Cardiac septum (tissue), 1 donor: ENCODE measurements at regions not wholly inside any gene's neighbourhood (a gene's known extent, or its start where the extent isn't known, plus 50 kb on each side); places are given as distances from the start of the nearest gene placed in this dataset.
"Not testable (repeated sequence)": the region's sequence is repeated elsewhere in the genome, so short reads cannot be mapped to it uniquely, and the experiment has no call there.

Experiments used
- DNase-seq: peaks from one replicate; pipeline ENCODE4 v3.0.0-alpha.2; 2020; ENCODE audit warnings: low spot score
- intact Hi-C: fragments of 100-400 bp; cut with DNase I; formaldehyde crosslinking; loops from one replicate; pipeline ENCODE4 v1.14.0; 2022
- donor health status: DM: no; HTN: no; CAD: no.

DNA sequence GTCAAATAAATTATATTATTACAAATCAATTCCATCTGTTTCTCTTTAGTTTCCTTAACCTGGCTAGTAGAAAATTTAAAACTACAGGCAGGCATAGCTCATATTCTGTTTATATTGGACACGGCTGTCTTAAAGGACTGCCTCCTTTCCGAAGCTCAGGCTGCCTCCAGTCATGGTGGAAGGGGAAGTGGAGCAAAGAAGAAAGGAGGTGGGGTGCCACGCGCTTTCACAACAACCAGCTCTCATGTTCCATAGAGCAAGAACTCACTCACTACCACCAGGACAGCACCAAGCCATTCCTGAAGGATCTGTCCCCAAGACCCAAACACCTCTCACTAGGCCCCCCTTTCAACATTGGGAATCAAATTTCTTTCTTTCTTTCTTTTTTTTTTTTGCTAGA is 149.3 kb upstream of the KCNJ18 start:
- DNase-seq = no peak
- intact Hi-C loops = no loop called here

DNA sequence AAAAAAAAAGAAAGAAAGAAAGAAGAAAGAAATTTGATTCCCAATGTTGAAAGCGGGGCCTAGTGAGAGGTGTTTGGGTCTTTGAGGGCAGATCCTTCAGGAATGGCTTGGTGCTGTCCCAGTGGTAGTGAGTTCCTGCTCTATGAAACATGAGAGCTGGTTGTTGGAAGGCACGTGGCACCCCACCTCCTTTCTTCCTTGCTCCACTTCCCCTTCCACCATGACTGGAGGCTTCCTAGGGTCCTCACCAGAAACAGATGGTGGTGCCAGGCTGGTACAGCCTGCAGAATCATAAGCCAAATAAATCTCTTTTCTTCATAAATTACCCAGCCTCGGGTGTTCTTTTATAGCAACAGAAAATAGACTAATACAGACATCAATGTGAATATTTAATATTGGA is 147.3 kb upstream of the KCNJ18 start:
- intact Hi-C loops = no loop called here

DNA sequence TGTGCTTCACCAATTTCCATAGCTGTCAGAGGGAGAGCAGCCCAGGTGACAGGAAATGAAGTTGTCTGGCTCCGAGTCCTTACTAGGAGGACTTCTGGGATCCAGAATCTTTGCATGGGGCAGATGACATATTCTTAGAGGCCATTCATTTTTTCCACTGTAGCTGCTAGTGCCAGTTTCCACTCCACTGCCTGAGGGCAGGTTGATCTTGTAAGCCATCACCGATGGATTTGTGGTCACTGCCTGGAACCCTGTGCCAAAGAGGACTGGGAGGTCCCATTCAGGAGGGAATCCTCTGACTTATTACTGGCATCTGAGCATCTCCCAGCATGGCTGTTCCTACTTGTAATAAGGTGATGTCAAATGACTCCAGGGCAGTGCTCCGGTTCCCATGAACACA is 144.1 kb upstream of the KCNJ18 start:
- intact Hi-C loops = no loop called here
- no peak for DNase-seq

More for the DNA sequence above, 147.3 kb upstream of the KCNJ18 start:
- no peak for DNase-seq

DNA sequence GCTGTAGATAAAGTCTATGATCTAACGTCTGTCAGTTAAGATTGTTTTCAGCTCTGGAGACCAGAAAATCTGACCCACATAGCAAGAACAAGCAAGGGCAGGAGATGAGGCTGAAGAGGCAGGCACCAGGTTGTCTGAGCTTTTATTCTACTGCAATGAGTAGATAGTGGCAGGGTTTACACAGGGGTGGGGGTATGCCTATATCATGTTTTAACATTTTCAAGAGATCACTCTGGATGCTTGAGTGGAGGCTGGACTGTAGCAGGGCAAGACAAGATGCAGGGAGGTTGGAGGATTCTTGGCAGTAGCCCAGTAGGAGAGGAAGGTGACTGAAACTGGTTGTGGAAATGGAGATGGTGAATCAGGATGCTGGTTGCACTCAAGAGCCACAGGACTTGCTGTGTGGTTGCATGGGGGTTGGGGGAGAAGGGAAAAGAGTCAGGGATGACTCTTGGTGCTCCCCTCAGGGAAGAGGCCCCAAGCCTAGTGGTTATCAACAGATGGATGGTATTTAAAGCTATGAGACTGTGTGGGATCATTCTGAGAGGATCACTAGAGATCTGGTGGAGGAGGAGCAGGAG is 143.1 kb upstream of the KCNJ18 start:
- intact Hi-C loops = no loop called here
- no peak for DNase-seq

DNA sequence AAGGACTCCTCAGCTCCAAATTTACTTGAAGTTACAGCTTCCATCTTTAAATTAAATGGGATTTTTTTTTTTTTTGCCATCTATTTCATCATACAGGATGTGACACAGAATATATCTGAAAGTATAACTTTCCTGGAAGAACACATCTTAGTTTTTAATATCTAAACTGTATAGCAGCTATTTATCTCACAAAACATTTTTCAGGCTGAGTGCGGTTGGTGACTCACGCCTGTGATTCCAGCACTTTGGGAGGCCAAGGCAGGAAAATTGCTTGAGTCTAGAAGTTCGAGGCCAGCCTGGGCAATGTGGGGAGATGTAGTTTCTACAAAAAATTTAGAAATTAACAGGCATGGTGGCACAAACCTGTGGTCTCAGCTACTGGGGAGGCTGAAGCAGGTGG is 142.3 kb upstream of the KCNJ18 start:
- DNase-seq, intact Hi-C loops: not testable (repeated sequence)

DNA sequence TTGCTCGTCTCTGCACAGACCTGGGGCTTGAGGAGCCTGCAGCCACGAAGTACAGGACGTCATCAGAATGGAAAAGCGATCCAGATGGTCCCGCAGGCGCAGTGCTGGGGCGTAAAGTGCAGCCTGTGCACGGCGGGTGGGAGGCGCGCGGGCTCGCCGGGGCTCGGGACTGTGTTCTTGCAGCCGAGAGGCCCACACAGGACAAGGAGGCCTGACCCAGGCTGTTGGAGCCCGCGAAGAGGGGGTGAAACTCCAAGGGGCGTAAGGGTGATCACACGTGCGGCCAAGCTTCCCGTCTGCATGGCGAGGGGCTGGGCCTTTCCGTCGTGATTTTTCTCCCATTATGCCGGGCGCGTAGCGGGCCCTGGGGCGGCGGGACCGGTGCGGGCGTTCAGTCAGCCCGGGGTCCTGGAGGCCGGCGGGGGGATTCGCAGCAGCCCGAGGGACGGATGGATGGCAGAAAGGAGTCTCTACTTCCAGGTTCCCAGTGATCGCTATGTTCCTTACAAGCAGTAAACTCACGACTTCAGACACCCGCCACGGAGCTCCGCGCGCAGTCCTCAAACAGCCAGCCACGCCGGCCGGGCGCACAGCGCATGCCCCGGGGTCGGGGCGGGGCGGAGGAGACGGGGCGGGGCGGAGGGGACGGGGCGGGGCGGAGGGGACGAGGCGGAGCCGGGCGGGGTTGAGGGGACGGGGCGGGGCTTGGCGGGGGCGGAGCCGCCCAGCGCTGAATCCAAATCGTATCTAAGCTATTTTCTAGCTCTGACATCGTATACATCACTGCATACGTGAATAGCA is 141.0 kb upstream of the KCNJ18 start:
- intact Hi-C loops = no loop called here
- DNase-seq = peak; percentile 90

DNA sequence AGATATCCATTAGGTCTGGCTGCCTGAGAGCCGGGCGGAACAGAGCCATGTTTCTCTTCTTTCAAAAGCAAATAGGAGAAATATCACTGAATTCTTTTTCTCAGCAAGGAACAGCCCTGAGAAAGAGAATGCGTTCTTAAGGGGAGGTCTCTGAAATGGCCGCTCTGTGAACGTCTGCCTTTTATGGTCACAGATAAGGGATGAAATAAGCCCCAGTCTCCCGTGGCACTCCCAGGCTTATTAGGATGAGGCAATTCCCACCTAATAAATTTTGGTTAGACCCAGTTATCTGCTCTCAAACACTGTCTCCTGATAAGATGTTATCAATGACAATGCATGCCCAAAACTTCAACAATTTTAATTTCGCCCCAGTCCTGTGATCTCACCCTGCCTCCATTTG is 133.4 kb upstream of the KCNJ18 start:
- intact Hi-C loops, DNase-seq: not testable (repeated sequence)

DNA sequence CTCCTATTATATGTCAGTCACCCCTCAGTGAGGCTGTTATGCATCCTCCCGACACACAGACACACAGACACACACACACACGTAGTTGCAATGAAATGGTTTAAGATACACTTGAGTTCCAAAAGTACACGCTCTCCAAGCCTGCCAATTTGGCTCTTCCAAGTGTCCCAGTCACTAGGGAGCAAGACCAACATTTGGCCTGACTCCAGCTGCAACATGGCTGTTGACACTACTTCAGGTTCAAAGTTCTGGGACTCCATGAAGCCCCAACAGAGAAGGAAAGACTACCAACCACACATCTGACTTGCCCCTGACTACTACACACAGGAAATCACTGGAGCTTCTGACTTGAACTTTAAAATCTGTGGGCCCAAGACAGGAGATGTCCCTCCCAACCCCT is 128.1 kb upstream of the KCNJ18 start:
- DNase-seq = no peak
- intact Hi-C loops = no loop called here

DNA sequence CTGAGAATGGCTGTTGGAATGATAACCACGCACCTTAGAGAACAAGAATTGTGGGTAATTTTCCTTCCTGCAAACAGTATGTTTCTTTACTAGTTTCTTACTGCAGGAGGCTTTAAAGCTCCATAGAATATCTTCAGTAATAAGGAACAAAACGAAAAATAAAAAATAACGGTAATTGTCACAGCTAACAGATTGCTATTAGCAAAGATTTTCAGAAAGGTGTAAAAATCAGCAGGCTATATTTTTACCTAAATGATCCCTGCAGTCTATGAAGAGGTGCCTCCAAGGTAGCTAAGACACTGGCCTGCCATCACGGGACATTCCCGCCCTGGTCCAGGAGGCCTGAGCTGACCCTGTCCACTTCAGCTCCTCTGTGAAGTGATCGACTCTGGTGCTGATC is 127.6 kb upstream of the KCNJ18 start:
- DNase-seq, intact Hi-C loops: not testable (repeated sequence)

DNA sequence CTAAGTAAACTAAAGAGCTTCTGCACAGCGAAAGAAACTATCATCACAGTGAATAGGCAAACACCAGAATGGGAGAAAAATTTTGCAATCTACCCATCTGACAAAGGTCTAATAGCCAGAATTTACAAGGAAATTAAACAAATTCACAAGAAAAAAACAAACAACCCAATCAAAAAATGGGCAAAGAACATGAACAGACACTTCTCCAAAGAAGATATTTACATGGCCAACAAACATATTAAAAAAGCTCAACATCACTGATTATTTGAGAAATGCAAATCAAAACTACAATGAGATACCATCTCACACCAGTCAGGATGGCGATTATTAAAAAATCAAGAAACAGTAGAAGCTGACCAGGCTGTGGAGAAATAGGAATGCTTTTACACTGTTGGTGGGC is 121.9 kb upstream of the KCNJ18 start:
- DNase-seq, intact Hi-C loops: not testable (repeated sequence)

DNA sequence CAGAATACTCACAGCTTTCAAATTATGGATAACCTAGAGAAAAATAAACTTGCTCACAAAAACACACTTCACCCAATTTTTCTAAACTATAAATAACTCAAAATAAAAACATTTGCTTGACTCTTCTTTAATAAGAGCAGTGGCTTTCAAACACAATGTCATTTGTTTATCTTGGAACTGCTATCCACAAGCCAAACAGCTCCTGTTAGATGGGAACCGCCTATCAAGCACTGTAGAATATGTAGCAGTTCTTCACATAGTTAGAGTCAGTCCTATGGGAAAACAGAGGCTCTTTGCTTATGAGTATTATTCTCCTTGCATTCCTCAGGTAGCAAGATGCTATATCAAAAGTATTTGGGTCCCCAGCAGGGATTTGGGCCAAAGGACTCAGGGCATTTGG is 120.2 kb upstream of the KCNJ18 start:
- DNase-seq, intact Hi-C loops: not testable (repeated sequence)

DNA sequence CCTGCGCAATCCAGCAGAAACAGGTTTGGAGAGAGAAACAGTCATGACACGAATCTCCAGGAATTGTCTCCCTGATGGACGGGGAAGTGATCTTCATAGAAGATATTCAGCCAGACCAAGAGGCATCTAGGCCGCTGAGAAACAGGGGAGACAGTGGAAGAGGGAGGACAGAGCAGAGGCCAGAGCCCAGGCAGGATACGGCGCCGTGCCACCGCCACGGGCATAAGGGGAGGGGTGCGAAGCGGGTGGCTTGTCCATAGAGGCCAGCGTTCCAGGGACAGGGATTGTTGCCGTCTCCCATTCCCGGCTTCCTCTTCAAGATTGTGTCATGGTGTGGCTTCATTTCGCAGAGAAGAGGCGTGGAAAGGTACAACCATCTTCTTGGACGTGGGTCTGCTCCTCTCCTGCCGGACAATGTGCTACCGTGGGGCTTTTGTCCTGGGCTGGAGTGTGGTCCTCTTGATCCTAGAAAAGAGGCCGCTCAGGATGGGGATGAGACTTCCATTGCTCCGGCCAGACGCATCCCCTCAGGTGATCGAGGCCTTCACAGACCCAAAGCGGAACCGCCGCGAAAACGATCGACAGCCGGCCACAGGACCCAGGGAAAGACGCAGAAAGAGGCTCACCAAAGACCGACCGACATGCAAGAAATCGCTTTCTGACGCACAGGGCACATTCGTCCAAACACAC is 118.9 kb upstream of the KCNJ18 start:
- DNase-seq, intact Hi-C loops: not testable (repeated sequence)

DNA sequence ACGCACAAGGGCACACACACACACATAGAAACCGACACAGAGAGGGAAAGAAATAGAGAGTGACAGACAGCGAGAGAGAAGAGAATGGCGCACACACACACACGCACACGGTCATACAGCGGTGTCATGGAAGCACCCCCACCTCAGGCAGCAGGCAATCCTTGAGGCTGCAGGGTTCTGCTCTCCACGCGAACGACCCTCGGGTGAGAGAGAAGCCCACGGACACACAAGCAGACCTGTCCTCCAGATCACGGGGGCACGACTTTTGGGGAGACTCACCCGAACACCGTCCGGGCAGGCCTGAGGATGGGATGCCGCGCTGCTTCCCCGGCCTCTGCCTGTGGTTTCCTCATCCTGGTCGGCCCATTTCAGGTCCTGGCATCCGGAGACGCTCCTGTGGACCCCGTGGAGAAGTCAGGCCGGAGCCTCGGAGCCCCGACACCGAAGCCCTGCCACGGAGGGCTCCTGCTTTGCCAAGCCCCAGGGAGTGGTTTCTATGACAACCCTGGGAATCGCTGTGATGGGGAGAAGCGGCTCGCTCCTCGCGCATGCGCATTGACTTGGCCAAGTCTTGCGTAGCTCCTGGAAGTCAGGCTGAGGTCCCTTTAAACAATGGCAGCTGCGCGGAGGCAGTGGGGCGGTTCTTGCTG is 118.2 kb upstream of the KCNJ18 start:
- DNase-seq = peak; percentile 86
- intact Hi-C loops = no loop called here

DNA sequence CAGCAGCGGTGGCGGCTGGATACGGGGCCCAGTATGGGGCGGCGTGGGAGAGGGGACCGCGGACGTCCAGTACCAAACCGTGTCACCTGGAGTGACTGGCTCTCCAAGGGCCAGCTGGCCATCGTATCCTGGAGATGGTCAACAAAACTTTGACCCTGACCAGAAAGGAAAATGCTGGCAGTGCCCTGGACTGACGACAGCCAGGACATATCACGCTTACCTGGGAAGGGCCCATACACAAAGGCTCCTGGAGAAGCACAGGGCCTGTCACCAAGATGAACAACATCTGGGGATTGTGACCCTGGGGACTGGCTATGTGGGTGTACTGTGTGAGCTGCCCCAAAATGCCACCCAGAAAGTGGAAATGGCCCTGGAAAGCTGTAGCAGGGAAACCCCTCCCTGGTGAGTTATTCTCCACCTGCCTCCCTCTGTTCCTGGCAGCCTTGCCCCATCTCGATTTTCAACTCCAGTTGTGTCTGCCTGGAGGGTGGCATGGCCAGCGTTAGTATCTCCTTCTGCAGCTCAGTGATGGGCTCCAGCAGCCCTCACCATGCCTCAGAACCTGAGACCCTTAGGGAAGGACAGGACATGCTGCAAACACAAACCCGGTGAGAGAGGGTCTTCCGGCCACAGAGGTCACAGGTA is 117.6 kb upstream of the KCNJ18 start:
- DNase-seq, intact Hi-C loops: not testable (repeated sequence)

DNA sequence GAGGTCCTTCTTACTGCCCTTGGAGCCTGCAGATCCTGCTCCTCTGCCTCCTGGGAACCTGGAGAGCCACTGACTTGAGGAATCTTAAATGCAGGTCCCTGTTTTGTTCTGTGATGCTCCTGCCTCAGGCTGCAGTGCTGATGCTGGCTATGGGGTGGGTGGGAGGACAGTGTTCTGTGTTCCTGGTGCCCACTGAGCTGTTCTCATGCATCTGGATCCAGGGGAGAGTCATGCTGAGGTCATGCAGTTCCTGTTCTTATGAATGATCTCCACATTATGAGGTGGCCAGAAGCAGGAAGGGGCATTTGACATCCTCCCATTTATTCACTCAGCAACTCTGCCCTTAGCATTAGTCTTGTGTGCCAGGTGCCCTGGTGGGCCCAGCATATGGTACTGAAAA is 113.5 kb upstream of the KCNJ18 start:
- DNase-seq, intact Hi-C loops: not testable (repeated sequence)

DNA sequence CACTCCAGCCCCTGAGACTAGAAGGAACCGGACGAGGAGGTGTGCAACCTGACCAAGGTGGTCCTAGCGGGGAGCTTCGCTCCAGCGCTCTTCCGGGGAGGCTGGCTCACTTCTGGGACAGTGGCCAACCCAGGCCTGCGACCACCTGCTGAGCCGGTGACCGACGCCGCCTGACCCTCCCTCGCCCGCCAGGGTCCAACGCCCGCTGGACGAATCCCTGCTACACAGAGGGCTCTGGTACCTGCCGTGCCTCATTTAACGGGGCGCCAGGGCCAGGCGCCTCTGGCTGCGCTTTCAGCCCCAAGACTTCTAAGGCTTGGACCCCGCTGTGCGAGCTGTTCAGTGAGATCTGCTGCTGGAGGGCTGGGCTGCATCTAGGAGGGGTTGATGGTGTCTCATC is 99.5 kb upstream of the KCNJ18 start:
- intact Hi-C loops = no loop called here
- DNase-seq = no peak

DNA sequence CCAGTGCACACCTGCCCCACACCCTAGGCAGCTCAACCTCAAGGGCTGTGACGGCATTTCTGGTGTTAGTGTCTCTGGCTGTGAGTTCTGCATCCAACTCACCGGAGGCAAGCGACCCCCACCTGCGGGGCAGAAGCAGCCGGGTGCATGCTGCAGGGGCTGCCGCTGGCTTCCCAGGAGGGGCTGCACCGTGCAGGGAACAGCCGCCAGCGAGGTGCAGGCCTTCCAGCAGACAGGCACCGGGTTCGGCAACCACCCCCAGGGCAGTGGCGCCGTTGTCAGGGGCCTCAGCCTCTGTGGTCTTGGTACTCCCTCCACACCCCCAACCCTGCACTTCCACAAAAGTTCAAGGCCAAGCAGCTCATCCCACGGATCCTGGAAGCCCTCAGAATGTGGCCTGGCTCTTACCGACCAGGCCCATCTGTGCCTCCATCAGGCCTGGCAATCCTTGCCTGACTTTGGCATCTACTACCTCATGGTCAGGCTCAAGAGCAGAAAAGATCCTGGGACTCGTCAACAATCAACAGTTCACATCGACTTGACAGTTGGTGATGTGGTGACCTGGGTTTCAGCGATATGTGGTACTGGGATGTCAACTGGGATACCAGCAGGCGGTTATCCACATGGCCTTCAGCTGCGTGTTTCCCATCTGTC is 98.7 kb upstream of the KCNJ18 start:
- not testable (repeated sequence) for DNase-seq

DNA sequence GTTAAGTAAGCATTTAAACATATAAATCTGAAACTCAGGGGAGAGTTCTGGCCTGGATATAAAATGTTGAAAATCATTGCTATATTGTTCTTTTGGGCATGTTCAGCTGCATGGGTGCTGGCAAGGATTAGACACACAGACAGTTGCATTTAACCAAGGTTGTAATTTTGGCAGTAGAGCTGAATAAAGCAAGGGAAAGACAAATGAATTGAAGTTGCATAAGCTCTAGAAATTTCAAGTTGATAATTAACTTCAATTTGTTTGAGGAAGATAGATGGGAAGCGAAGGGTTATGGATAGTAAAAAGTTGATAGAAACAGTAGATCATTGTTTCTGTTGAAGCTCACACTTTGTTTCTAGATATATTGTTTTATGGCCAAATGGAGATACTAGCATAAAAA is 97.2 kb upstream of the KCNJ18 start:
- DNase-seq = no peak
- intact Hi-C loops = no loop called here

More for the DNA sequence above, 98.7 kb upstream of the KCNJ18 start:
- intact Hi-C loops = not testable (repeated sequence)

DNA sequence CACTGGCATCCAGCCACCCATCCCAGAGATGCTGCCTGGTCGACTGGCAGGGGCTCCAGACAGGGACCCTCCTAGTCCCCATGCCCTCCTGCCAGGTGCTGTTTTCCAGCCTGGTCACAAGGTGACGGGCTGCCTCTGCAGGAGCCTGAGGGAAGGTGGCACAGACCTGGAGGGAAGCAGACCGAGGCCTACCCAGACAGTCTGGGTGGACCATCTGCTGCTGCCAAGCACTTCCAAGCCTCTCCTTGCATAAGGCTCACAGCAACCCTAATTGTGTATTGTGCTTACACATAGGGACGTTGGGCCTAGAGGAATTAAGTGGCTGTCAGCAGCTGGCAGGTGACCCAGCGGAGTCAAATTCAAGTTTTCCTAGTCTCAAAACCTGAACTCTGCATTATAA is 90.1 kb upstream of the KCNJ18 start:
- DNase-seq = no peak
- intact Hi-C loops = no loop called here
